ENCODE measurements at regions not wholly inside any gene's neighbourhood (a gene's known extent, or its start where the extent isn't known, plus 50 kb on each side); places are given as distances from the start of the nearest gene placed in this dataset.

- no peak for TF ChIP-seq CHD1 (IDR thresholded peaks at IDR 0.05; ENCODE audit: low read depth, low read length)
Measured at GRCh38 chr12:111074559-111074958, 154.2 kb upstream of the MYL2 start (continued).
